ENCODE measurements at regions not wholly inside any gene's neighbourhood (a gene's known extent, or its start where the extent isn't known, plus 50 kb on each side); places are given as distances from the start of the nearest gene placed in this dataset.
A peak's percentile ranks its signal among the peaks of the same experiment; 100 is the strongest.

DNA sequence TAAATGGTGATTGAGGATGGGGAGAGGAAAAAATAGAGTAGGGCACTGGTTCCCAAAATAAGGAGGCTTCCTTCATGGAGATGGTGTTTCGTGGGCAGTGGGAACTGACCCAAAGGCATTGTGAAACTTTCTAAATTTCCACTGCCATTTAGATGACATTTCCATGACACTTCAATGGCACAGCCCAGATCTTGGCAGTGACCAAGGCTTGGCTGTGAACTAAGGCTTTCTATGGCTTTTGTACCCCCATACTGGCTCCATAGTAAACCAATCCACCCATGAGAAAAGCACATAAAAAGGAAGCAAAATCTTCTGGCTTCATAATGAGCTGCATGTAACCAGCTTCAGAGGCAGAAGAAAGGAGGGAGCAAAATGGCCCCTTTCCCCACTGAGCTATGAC is 321.0 kb upstream of the TLE4 start:
- Histone ChIP-seq H3K36me3 (no peaks in the 10 kb centered on the region), H3K4me1 (ENCODE audit: low read depth) (no peaks in the 10 kb centered on the region), H3K4me3 (no peak overlapping the region), H3K27ac (no peak overlapping the region), H3K9me3 (ENCODE audit: low read depth) (no peaks in the 10 kb centered on the region), H3K27me3 (no peaks in the 10 kb centered on the region)
- no peak for DNase-seq (ENCODE audit: low read depth in 1 of 2, low spot score in 1 of 2)
- TF ChIP-seq, protein P1, sequence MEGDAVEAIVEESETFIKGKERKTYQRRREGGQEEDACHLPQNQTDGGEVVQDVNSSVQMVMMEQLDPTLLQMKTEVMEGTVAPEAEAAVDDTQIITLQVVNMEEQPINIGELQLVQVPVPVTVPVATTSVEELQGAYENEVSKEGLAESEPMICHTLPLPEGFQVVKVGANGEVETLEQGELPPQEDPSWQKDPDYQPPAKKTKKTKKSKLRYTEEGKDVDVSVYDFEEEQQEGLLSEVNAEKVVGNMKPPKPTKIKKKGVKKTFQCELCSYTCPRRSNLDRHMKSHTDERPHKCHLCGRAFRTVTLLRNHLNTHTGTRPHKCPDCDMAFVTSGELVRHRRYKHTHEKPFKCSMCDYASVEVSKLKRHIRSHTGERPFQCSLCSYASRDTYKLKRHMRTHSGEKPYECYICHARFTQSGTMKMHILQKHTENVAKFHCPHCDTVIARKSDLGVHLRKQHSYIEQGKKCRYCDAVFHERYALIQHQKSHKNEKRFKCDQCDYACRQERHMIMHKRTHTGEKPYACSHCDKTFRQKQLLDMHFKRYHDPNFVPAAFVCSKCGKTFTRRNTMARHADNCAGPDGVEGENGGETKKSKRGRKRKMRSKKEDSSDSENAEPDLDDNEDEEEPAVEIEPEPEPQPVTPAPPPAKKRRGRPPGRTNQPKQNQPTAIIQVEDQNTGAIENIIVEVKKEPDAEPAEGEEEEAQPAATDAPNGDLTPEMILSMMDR (IDR thresholded peaks at IDR 0.05; ENCODE audit: low read depth, low read length) = no peak

GRCh38 chr9:79254900-79255650 is 316.7 kb upstream of the TLE4 start:
- Histone ChIP-seq H3K27me3 (no peaks in the 10 kb centered on the region), H3K27ac (no peak overlapping the region), H3K4me3 (no peak overlapping the region), H3K4me1 (ENCODE audit: low read depth) (no peaks in the 10 kb centered on the region), H3K9me3 (ENCODE audit: low read depth) (no peaks in the 10 kb centered on the region), H3K36me3 (no peaks in the 10 kb centered on the region)
- peak in 1 of 2 donors; percentile 24 for DNase-seq (ENCODE audit: low read depth in 1 of 2, low spot score in 1 of 2)
- TF ChIP-seq, protein P1 (IDR thresholded peaks at IDR 0.05; ENCODE audit: low read depth, low read length) = peak; percentile 25

- Histone ChIP-seq H3K9me3 (ENCODE audit: low read depth) (no peaks in the 10 kb centered on the region), H3K4me3 (no peak overlapping the region), H3K4me1 (ENCODE audit: low read depth) (no peaks in the 10 kb centered on the region), H3K27ac (no peak overlapping the region), H3K36me3 (no peaks in the 10 kb centered on the region), H3K27me3 (no peaks in the 10 kb centered on the region)
- DNase-seq (ENCODE audit: low read depth in 1 of 2, low spot score in 1 of 2) = no peak
- TF ChIP-seq, protein P1 (IDR thresholded peaks at IDR 0.05; ENCODE audit: low read depth, low read length) = no peak
These were observed 316.0 kb upstream of the TLE4 start for GRCh38 chr9:79255651-79256260.

- H3K4me3 ChIP-seq = no peak overlapping the region
- H3K36me3 ChIP-seq = no peaks in the 10 kb centered on the region
- H3K27ac ChIP-seq = no peak overlapping the region
- DNase-seq (ENCODE audit: low read depth in 1 of 2, low spot score in 1 of 2) = peak in 1 of 2 donors; percentile 38
- no peaks in the 10 kb centered on the region for H3K27me3 ChIP-seq
- H3K4me1 ChIP-seq (ENCODE audit: low read depth) = no peaks in the 10 kb centered on the region
- TF ChIP-seq, protein P1 (IDR thresholded peaks at IDR 0.05; ENCODE audit: low read depth, low read length) = no peak
- no peaks in the 10 kb centered on the region for H3K9me3 ChIP-seq (ENCODE audit: low read depth)
These were observed 315.0 kb upstream of the TLE4 start for GRCh38 chr9:79256691-79257213.

- H3K9me3 ChIP-seq (ENCODE audit: low read depth) = no peaks in the 10 kb centered on the region
- H3K4me3 ChIP-seq = no peak overlapping the region
- no peaks in the 10 kb centered on the region for H3K27me3 ChIP-seq
- no peak overlapping the region for H3K27ac ChIP-seq
- H3K4me1 ChIP-seq (ENCODE audit: low read depth) = no peaks in the 10 kb centered on the region
- no peaks in the 10 kb centered on the region for H3K36me3 ChIP-seq
- DNase-seq (ENCODE audit: low read depth in 1 of 2, low spot score in 1 of 2) = no peak
- TF ChIP-seq, protein P1 (IDR thresholded peaks at IDR 0.05; ENCODE audit: low read depth, low read length) = no peak
These were observed 314.5 kb upstream of the TLE4 start for GRCh38 chr9:79257228-79257781.
